EL (cell line): ENCODE measurements at regions not wholly inside any gene's neighbourhood (a gene's known extent, or its start where the extent isn't known, plus 50 kb on each side); places are given as distances from the start of the nearest gene placed in this dataset.

ENCODE experiments used
- DNase-seq: peaks from one replicate; pipeline ENCODE4 v3.0.0-alpha.2; 2016

DNA sequence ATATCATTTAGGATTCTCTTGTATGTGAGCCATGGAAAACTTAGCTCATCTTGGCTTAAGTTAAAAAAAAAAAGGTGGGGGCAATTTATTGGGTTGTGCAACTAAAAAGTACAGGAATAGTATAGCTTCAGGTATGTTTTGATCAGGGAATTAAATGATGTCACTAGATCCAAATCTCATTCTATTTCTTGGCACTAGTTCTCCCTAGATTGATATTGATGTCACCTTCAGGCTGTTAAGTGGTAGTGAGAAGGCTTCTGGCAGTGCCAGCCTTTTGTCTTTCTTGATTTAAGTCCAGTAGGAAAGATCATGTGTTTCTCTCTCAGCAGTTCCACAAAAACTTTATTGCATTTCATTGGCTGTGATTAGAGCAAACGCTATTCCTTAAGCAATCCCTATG, 65.0 kb upstream of the ZBED5 start:
- no peak for DNase-seq

- no peak for DNase-seq
Observed at GRCh38 chr11:10920875-10921274, 63.0 kb upstream of the ZBED5 start.

DNA sequence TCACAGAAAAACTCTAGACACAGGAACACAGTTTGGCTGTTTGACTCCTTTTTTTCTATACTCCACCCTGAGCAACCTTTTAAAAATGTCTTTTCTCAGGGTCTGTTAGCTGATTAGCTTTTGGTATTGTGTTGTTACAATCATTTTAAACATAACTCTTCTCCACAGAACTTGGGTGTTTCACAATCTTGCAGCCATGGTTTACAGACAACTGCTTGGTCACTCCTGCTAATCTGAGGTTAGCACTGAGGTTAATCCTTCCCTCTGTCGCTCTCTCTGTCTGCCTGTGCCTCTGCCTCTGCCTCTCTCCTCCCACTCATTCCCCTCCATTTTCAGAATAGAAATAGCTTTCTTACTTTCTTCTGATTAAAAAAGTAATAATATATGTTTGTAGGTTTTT, 62.4 kb upstream of the ZBED5 start:
- DNase-seq, result no peak

- DNase-seq, result no peak
Observed at GRCh38 chr11:10918698-10919097, 60.8 kb upstream of the ZBED5 start.

DNA sequence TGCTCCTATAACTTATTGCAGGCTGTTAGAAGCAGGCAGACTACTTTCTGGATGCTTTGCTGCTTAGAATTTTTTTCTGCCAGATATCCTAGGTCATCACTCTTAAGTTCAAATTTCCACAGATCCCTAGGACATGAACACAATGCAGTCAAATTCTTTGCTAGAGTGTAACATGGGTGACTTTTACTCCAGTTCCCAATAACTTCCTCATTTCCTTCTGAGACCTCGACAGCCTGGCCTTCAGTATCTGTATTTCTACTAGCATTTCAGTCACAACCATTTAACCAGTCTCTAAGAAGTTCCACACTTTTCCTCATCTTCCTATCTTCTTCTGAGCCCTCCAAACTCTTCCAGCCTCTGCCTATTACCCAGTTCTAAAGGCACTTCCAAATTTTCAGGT, 60.4 kb upstream of the ZBED5 start:
- DNase-seq, result no peak

DNA sequence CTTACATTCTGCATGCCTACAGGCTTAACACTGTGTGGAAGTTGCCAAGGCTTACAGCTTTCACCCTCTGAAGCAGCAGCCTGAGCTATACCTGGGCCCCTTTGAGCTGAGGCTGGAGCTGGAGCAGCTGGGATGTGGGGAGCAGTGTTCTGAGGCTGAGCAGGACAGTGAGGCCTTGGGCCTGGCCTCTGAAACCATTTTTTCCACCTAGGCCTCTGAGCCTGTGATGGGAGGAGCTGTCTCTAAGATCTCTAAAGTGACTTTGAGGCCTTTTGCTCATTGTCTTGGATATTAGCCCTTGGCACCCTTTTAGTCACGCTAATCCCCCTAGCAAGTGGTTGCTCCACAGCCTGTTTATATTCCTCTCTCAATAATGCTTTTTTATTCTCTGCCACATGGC, 59.9 kb upstream of the ZBED5 start:
- no peak for DNase-seq

DNA sequence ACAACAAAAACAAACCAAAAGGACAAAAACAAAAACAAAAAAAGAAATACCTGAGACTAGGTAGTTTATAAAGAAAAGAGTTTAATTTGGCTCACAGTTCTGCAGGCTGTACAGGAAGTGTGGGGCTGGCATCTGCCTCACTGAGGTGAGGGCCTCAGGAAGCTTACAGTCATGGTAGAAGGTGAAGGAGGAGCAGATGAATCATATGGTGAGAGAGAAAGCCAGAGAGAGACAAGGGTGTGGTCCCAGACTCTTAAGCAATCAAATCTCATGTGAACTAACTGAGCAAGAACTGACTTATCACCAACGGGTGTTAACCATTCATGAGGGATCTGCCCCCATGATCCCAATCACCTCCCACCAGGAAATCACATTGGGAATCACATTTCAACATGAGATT, 58.8 kb upstream of the ZBED5 start:
- DNase-seq, result no peak

GRCh38 chr11:10914050-10914449, 56.2 kb upstream of the ZBED5 start:
- no peak for DNase-seq

GRCh38 chr11:10913075-10913474, 55.2 kb upstream of the ZBED5 start:
- no peak for DNase-seq

DNA sequence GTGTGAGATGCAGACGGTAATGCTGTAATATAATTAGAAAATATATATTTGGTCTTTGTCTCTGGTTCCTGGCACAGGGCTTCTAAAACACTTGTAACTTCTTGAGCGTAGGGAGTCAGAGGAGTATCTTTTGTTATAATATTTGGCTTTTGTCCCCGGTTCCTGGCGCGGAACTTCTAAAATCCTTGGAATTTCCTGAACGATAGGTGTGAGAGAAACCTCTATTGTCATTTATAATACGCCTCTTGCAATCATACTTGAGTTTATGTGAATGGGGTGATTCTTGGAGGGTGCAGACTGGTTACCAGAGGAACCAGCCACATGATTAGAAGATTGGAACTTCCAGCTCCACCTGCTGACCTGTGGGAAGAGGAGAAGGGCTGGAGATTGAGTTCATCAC, 54.1 kb upstream of the ZBED5 start:
- DNase-seq, result no peak

GRCh38 chr11:10909141-10909883, 51.5 kb upstream of the ZBED5 start:
- peak; percentile 83 for DNase-seq

DNA sequence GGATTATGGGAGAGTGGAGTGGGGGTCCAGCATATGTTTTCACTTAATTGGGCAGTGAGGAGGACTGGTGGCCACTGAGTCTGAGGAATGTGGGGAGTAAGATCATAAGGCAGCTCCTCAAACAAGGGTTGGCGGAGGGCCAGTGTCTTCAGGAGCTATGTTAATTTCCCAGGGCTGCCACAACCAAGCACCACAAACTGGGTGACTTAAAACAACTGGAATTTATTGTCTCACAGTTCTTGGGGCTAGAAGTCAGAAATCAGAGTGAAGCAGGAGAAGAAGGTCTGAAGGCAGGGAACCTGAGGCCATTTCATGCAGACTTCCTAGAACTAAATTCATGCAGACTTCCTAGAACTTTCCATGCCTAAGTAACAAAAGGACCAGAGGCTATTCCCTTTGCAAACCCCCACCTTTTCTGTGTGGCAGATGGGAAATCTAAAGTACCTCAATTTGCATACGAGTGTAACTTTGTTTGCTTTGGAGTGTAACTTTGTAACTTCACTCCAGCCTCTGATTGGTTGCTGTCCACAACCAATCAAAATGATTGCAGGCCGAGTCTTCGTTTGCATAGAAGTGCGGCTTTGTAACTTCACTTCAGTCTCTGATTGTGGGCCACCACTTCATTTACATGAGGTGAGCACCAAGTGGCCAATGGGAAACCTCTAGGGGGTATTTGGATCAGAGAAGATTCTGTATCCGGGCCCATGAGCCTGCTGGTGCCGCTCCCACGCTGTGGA, 50.5 kb upstream of the ZBED5 start:
- peak; percentile 99 for DNase-seq
